ENCODE measurements at regions not wholly inside any gene's neighbourhood (a gene's known extent, or its start where the extent isn't known, plus 50 kb on each side); places are given as distances from the start of the nearest gene placed in this dataset.

DNA sequence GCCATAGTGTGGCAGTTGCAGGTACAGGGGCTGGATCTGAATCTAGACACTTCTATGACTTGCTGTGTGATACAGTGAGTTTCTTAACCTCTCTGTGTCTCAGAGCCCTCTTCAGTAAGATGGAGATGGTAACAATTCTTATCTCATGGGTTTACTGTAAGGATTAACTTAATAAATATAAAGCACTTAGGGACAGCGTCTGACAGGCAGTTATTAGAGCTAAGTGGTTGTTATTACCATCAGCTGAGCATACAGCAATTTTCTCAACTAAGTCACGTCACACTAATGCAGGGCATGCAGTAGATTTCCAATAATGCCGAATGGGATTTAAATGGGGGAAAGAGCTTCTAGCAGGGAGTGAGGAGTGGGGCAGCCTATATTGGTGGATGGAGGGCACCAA is 162.6 kb downstream of the SH2D4B start:
- Histone ChIP-seq H2BK20ac (ENCODE audit: low read length) (no peak overlapping the region), H2BK5ac (ENCODE audit: low read depth, low read length) (no peak overlapping the region; the same call in 1 of the 2 replicates), H2BK120ac (replicated peaks; ENCODE audit: low read depth, low read length) (peak overlapping the region; percentile 50), H3K56ac (replicated peaks; ENCODE audit: insufficient read length, low read depth, low read length) (no peak overlapping the region), H3K9ac (replicated peaks in 1 of 4; ENCODE audit: extremely low read depth in 1 of 4, low read depth in 3 of 4, low read length in 3 of 4) (no peak overlapping the region), H3K79me2 (ENCODE audit: control insufficient read depth in 1 of 2, insufficient read depth in 2 of 2, low read length in 2 of 2) (no peaks in the 10 kb centered on the region), H4K91ac (replicated peaks; ENCODE audit: insufficient read length, low read length) (no peak overlapping the region), H3K4me2 (ENCODE audit: insufficient read depth in 1 of 2, low read depth in 2 of 2, low read length in 2 of 2) (no peak overlapping the region), H2BK12ac (ENCODE audit: low read depth, low read length) (peak overlapping the region; percentile 12; the same call in 1 of the 2 replicates), H3K4me3 (ENCODE audit: extremely low read depth in 1 of 4, insufficient read depth in 2 of 4, low read depth in 3 of 4, low read length in 4 of 4) (no peak overlapping the region), H3K9me3 (ENCODE audit: insufficient read depth in 2 of 2, low read depth in 1 of 2, low read length in 1 of 2) (no peaks in the 10 kb centered on the region), H3K79me1 (ENCODE audit: low read depth, low read length) (no peaks in the 10 kb centered on the region), H3K23ac (ENCODE audit: insufficient read length) (no peak overlapping the region), H3K4me1 (replicated peaks in 1 of 4; ENCODE audit: control insufficient read depth in 3 of 4, insufficient read depth in 4 of 4, low read length in 3 of 4) (no peaks in the 10 kb centered on the region; a peak in 1 of 7 replicates), H2AFZ (ENCODE audit: low read length) (no peak overlapping the region), H3K14ac (ENCODE audit: insufficient read length) (no peak overlapping the region), H4K8ac (ENCODE audit: extremely low read depth, insufficient read depth, low read length) (peak overlapping the region; percentile 45; the same call in 1 of the 2 replicates), H3K27me3 (replicated peaks in 1 of 4; ENCODE audit: control insufficient read depth in 3 of 4, extremely low read depth in 1 of 4, insufficient read depth in 3 of 4, low read length in 3 of 4) (no peaks in the 10 kb centered on the region), H3K23me2 (ENCODE audit: low read depth, low read length) (no peaks in the 10 kb centered on the region; the same call in 1 of the 2 replicates), H3K18ac (ENCODE audit: extremely low read depth, low read length) (peak overlapping the region; percentile 24; the same call in 1 of the 2 replicates), H4K20me1 (replicated peaks in 1 of 2; ENCODE audit: control insufficient read depth in 1 of 2, insufficient read depth in 2 of 2, low read length in 2 of 2) (no peaks in the 10 kb centered on the region), H3K4ac (replicated peaks; ENCODE audit: insufficient read length, low read depth, low read length) (no peak overlapping the region), H2BK15ac (ENCODE audit: low read length) (no peak overlapping the region; the same call in 1 of the 2 replicates), H3K27ac (ENCODE audit: low read depth, low read length) (no peak overlapping the region), H4K5ac (ENCODE audit: insufficient read length, low read depth, low read length) (no peak overlapping the region), H2AK5ac (ENCODE audit: low read depth, low read length) (no peak overlapping the region), H3K36me3 (ENCODE audit: control insufficient read depth in 2 of 4, insufficient read depth in 4 of 4, low read length in 3 of 4) (no peaks in the 10 kb centered on the region)
- 88% methylated on average over 3 of the region's 3 CpGs; no CpG with 5 or more reads in 1 of the 2 experiments for WGBS, 2 experiments (ENCODE audit: extremely low coverage in 1 of 2, insufficient coverage in 1 of 2, insufficient read length in 1 of 2, insufficient replicate concordance in 2 of 2, low coverage in 1 of 2, low lambda C conversion rate in 2 of 2, missing lambda C conversion rate in 1 of 2)
- no peak for DNase-seq (ENCODE audit: low read depth in 1 of 2, low spot score in 2 of 2)
- POLR2A ChIA-PET (ENCODE audit: partially characterized antibody): no interaction called here
- FAIRE-seq: no peak
- TF ChIP-seq, protein P1, sequence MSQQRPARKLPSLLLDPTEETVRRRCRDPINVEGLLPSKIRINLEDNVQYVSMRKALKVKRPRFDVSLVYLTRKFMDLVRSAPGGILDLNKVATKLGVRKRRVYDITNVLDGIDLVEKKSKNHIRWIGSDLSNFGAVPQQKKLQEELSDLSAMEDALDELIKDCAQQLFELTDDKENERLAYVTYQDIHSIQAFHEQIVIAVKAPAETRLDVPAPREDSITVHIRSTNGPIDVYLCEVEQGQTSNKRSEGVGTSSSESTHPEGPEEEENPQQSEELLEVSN (IDR thresholded peaks at IDR 0.05): no peak
- CTCF ChIA-PET (ENCODE audit: partially characterized antibody): interaction anchor here (0.6 to 5.5 kb wide), 49 partner anchors 8 to 479 kb away, joined by 3 to 73 read pairs (median 5); no protein-coding TSS in a partner anchor
